ENCODE measurements at regions not wholly inside any gene's neighbourhood (a gene's known extent, or its start where the extent isn't known, plus 50 kb on each side); places are given as distances from the start of the nearest gene placed in this dataset.

- TF ChIP-seq, protein P1, sequence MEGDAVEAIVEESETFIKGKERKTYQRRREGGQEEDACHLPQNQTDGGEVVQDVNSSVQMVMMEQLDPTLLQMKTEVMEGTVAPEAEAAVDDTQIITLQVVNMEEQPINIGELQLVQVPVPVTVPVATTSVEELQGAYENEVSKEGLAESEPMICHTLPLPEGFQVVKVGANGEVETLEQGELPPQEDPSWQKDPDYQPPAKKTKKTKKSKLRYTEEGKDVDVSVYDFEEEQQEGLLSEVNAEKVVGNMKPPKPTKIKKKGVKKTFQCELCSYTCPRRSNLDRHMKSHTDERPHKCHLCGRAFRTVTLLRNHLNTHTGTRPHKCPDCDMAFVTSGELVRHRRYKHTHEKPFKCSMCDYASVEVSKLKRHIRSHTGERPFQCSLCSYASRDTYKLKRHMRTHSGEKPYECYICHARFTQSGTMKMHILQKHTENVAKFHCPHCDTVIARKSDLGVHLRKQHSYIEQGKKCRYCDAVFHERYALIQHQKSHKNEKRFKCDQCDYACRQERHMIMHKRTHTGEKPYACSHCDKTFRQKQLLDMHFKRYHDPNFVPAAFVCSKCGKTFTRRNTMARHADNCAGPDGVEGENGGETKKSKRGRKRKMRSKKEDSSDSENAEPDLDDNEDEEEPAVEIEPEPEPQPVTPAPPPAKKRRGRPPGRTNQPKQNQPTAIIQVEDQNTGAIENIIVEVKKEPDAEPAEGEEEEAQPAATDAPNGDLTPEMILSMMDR (IDR thresholded peaks at IDR 0.05; ENCODE audit: extremely low read depth, missing control alignments): no peak
- no peak for DNase-seq (ENCODE audit: low spot score)
Observed at GRCh38 chr6:79842376-79843040, 104.8 kb downstream of the ELOVL4 start.

- no peak for DNase-seq (ENCODE audit: low spot score)
- TF ChIP-seq, protein P1 (IDR thresholded peaks at IDR 0.05; ENCODE audit: extremely low read depth, missing control alignments): no peak
Observed at GRCh38 chr6:79841577-79842375, 105.6 kb downstream of the ELOVL4 start.

DNA sequence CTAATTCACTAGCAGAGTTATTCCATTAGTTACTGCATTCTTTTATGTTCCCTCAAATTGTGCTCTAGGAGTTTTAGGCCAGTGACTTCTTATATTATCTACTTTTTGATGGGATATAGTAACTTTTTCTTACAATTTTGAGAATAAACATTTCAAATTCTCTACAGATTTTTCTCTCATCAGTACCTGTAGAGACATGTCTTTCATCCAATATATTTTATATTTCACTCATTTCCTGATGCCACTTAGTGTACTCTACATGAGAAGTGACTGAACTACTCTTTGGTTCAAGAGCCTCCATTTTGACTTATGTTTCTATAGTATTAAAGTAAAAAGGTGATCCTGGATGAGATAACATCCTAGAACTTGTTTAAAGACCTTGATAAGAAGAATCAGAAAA is 108.5 kb downstream of the ELOVL4 start:
- DNase-seq (ENCODE audit: low spot score): no peak
- TF ChIP-seq, protein P1 (IDR thresholded peaks at IDR 0.05; ENCODE audit: extremely low read depth, missing control alignments): no peak

DNA sequence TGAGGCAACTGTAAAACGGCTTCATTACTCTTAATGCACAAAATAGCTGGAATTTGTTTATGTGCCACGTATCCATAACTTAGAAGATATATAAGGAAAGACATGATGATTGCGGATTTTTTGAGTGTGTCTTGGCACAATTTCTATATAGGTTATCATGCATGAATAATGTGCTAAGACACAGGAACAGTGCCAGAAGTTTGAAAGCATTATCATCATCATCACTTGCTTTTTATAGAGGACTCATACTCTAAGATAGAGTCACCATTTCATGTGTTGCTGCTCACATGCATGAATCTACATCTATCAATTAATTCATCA is 113.4 kb downstream of the ELOVL4 start:
- DNase-seq (ENCODE audit: low spot score): no peak
- TF ChIP-seq, protein P1 (IDR thresholded peaks at IDR 0.05; ENCODE audit: extremely low read depth, missing control alignments): no peak

- TF ChIP-seq, protein P1 (IDR thresholded peaks at IDR 0.05; ENCODE audit: extremely low read depth, missing control alignments): no peak
- no peak for DNase-seq (ENCODE audit: low spot score)
Observed at GRCh38 chr6:79833264-79833963, 113.9 kb downstream of the ELOVL4 start.

DNA sequence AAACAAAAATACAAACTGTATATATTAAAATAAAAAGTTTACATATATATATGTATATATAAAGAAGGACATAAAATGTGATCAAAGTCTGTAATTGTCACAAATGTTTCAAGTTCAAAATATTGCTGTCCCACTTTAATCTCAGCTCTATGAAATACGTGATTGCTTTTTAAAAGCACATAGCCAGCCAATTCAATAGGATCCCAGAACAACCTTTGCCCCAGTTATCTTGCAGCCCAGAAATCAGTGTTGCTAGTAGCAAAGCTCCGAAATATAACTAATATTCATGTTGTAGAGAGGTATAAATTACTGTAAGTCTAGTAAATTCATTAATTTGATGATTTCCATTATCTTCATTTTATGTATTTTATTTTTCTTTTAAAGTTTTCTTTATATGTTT is 114.6 kb downstream of the ELOVL4 start:
- no peak for DNase-seq (ENCODE audit: low spot score)
- TF ChIP-seq, protein P1 (IDR thresholded peaks at IDR 0.05; ENCODE audit: extremely low read depth, missing control alignments): no peak

DNA sequence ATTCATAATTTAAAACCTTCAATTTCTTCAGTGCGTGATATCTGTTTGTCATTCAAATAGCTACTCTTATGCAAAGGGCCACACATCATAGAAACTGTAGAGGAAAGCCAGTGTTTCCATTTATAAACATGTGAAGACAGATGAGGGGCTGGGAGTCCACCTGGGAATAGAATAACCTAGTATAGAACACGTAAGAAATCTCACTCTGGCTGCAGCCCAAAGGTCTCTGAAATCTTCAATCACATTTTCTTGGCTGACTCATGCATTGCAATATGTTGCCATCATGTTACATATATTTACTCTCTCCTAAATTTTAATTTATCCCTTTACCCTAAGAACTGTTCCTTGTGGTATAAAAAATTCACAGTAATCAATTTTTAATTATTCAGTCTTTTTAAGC is 123.2 kb downstream of the ELOVL4 start:
- TF ChIP-seq, protein P1 (IDR thresholded peaks at IDR 0.05; ENCODE audit: extremely low read depth, missing control alignments): no peak
- no peak for DNase-seq (ENCODE audit: low spot score)
